Esophagus squamous epithelium (tissue), 4 donors: ENCODE measurements at regions not wholly inside any gene's neighbourhood (a gene's known extent, or its start where the extent isn't known, plus 50 kb on each side); places are given as distances from the start of the nearest gene placed in this dataset.

Experiments
- POLR2A ChIP-seq, 4 donors: fragments of 450-650 bp; IDR thresholded peaks; one replicate each; pipeline ENCODE4 v1.6.1; 2017; ENCODE audit warnings: antibody characterized with exemption in 4 of 4, mild to moderate bottlenecking in 4 of 4, moderate library complexity in 3 of 4
- TF ChIP-seq, protein P1 (sequence below), 6 experiments: fragments of 450-650 bp in 4 of 6; fragments of 200-600 bp in 2 of 6; sonication (generic) in 2 of 6; IDR thresholded peaks; one replicate each; pipeline ENCODE4 v1.5.1; 2016 to 2019; ENCODE audit warnings: antibody characterized with exemption in 6 of 6, mild to moderate bottlenecking in 4 of 6, moderate library complexity in 4 of 6

- no peak for TF ChIP-seq POLR2A (IDR thresholded peaks at IDR 0.05)
- TF ChIP-seq, protein P1, sequence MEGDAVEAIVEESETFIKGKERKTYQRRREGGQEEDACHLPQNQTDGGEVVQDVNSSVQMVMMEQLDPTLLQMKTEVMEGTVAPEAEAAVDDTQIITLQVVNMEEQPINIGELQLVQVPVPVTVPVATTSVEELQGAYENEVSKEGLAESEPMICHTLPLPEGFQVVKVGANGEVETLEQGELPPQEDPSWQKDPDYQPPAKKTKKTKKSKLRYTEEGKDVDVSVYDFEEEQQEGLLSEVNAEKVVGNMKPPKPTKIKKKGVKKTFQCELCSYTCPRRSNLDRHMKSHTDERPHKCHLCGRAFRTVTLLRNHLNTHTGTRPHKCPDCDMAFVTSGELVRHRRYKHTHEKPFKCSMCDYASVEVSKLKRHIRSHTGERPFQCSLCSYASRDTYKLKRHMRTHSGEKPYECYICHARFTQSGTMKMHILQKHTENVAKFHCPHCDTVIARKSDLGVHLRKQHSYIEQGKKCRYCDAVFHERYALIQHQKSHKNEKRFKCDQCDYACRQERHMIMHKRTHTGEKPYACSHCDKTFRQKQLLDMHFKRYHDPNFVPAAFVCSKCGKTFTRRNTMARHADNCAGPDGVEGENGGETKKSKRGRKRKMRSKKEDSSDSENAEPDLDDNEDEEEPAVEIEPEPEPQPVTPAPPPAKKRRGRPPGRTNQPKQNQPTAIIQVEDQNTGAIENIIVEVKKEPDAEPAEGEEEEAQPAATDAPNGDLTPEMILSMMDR (IDR thresholded peaks at IDR 0.05): no peak
Observed at GRCh38 chr11:45535033-45535432, 130.4 kb downstream of the CHST1 start.
